HUES48 (cell line): ENCODE measurements at regions not wholly inside any gene's neighbourhood (a gene's known extent, or its start where the extent isn't known, plus 50 kb on each side); places are given as distances from the start of the nearest gene placed in this dataset.

Experiments
- H3K27ac ChIP-seq: one replicate; pipeline ENCODE4 v1.7.0; 2013; ENCODE audit warnings: low read depth, low read length, inconsistent platforms
- H3K27me3 ChIP-seq: 2 replicates; pipeline ENCODE4 v1.6.1; 2013; ENCODE audit warnings: mild to moderate bottlenecking, low read length; ENCODE audit not compliant: control insufficient read depth, insufficient read depth
- H3K36me3 ChIP-seq: 2 replicates; pipeline ENCODE4 v1.6.1; 2013; ENCODE audit warnings: low read length; ENCODE audit not compliant: control insufficient read depth, insufficient read depth
- H3K4me1 ChIP-seq: 2 replicates; pipeline ENCODE4 v1.6.1; 2013; ENCODE audit warnings: mild to moderate bottlenecking, low read length; ENCODE audit not compliant: control insufficient read depth, insufficient read depth
- H3K4me3 ChIP-seq: 2 replicates; pipeline ENCODE4 v1.5.1; 2013; ENCODE audit warnings: mild to moderate bottlenecking, low read depth, low read length
- H3K9ac ChIP-seq: 2 replicates; pipeline ENCODE4 v1.6.1; 2013; ENCODE audit warnings: mild to moderate bottlenecking, low read depth, low read length, moderate library complexity
- H3K9me3 ChIP-seq: 2 replicates; pipeline ENCODE4 v1.6.1; 2013; ENCODE audit warnings: low read length; ENCODE audit not compliant: control insufficient read depth, insufficient read depth

- Histone ChIP-seq H3K27me3 (no peaks in the 10 kb centered on the region), H3K4me3 (no peak overlapping the region), H3K9ac (no peak overlapping the region), H3K36me3 (no peaks in the 10 kb centered on the region), H3K9me3 (no peaks in the 10 kb centered on the region), H3K27ac (no peak overlapping the region), H3K4me1 (no peaks in the 10 kb centered on the region)
Measured at GRCh38 chr4:148764720-148765119, 322.5 kb upstream of the NR3C2 start.

DNA sequence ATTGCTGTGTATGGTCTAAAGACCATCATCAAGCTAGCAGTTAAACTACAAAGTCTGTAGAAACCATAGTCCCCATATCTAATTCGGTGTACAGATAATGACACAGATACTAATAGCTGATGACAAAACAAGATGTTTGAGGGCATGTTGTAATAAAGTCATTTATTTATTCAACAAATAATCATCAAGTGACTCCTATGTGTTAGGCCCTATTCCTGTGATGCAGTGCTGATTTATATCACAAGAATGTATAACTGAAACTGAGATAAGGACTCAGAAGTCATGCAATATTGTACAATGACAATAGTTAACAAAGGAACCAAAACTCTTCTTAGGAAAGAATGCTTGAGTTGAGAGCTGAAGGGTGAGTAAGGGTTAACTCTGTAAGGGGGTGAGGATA, 315.0 kb upstream of the NR3C2 start:
- Histone ChIP-seq H3K9ac (no peak overlapping the region), H3K27ac (no peak overlapping the region), H3K9me3 (no peaks in the 10 kb centered on the region), H3K36me3 (no peaks in the 10 kb centered on the region), H3K4me1 (no peaks in the 10 kb centered on the region), H3K4me3 (no peak overlapping the region), H3K27me3 (no peaks in the 10 kb centered on the region)

DNA sequence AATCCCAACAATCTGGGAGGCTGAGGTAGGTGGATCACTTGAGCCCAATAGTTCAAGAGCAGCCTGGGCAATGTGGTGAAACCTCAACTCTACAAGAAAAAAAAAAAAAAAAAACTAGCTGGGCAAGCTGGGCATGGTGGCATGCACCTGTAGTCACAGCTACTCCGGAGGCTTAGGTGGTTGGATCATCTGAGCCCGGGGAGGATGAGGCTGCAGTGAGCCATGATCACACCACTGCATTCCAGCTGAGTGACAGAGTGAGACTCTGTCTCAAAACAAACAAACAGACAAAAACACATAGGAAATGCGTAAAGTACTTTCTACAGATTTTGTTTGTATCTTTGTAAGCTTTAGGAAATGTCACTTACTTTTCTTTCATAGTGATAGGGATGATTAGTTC, 307.2 kb upstream of the NR3C2 start:
- H3K9me3 ChIP-seq: no peaks in the 10 kb centered on the region
- H3K4me3 ChIP-seq: no peak overlapping the region
- H3K27me3 ChIP-seq: no peaks in the 10 kb centered on the region
- H3K36me3 ChIP-seq: no peaks in the 10 kb centered on the region
- H3K4me1 ChIP-seq: no peaks in the 10 kb centered on the region
- H3K27ac ChIP-seq: no peak overlapping the region
- H3K9ac ChIP-seq: no peak overlapping the region

- no peak overlapping the region for H3K4me3 ChIP-seq
- H3K36me3 ChIP-seq: no peaks in the 10 kb centered on the region
- H3K27me3 ChIP-seq: no peaks in the 10 kb centered on the region
- H3K4me1 ChIP-seq: no peaks in the 10 kb centered on the region
- H3K9me3 ChIP-seq: no peaks in the 10 kb centered on the region
- no peak overlapping the region for H3K27ac ChIP-seq
- H3K9ac ChIP-seq: no peak overlapping the region
Measured at GRCh38 chr4:148747721-148748268, 305.6 kb upstream of the NR3C2 start.

GRCh38 chr4:148740701-148741100, 298.5 kb upstream of the NR3C2 start:
- Histone ChIP-seq H3K9ac (no peak overlapping the region), H3K4me1 (no peaks in the 10 kb centered on the region), H3K4me3 (no peak overlapping the region), H3K36me3 (no peaks in the 10 kb centered on the region), H3K27ac (no peak overlapping the region), H3K9me3 (no peaks in the 10 kb centered on the region), H3K27me3 (no peaks in the 10 kb centered on the region)

GRCh38 chr4:148737061-148737770, 295.0 kb upstream of the NR3C2 start:
- Histone ChIP-seq H3K9ac (no peak overlapping the region), H3K27me3 (no peaks in the 10 kb centered on the region), H3K4me3 (no peak overlapping the region), H3K4me1 (no peaks in the 10 kb centered on the region), H3K9me3 (no peaks in the 10 kb centered on the region), H3K27ac (no peak overlapping the region), H3K36me3 (no peaks in the 10 kb centered on the region)

GRCh38 chr4:148735432-148736155, 293.4 kb upstream of the NR3C2 start:
- Histone ChIP-seq H3K36me3 (no peaks in the 10 kb centered on the region), H3K9me3 (no peaks in the 10 kb centered on the region), H3K27me3 (no peaks in the 10 kb centered on the region), H3K9ac (no peak overlapping the region), H3K4me3 (no peak overlapping the region), H3K27ac (no peak overlapping the region), H3K4me1 (no peaks in the 10 kb centered on the region)

DNA sequence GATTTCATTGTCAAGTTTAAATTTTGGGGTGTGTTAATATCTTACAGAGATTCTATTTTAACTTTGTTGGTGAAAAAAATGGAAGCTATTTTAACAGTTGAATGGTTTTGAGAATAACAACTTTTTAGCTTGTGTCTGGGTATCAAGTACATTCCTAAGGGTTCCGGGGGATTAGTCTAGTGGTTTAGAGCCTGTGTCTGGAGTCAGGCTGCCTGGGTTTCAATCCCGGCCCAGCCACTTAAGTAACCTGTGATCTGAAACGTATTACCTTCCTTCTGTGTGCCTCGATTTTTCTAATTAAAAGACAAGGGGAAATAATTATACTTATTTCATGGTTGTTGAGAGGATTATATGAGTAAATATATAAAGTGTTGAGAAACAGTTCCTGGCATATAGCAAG, 288.6 kb upstream of the NR3C2 start:
- H3K27me3 ChIP-seq: no peaks in the 10 kb centered on the region
- no peaks in the 10 kb centered on the region for H3K9me3 ChIP-seq
- no peak overlapping the region for H3K27ac ChIP-seq
- H3K4me1 ChIP-seq: no peaks in the 10 kb centered on the region
- H3K4me3 ChIP-seq: no peak overlapping the region
- no peaks in the 10 kb centered on the region for H3K36me3 ChIP-seq
- no peak overlapping the region for H3K9ac ChIP-seq

DNA sequence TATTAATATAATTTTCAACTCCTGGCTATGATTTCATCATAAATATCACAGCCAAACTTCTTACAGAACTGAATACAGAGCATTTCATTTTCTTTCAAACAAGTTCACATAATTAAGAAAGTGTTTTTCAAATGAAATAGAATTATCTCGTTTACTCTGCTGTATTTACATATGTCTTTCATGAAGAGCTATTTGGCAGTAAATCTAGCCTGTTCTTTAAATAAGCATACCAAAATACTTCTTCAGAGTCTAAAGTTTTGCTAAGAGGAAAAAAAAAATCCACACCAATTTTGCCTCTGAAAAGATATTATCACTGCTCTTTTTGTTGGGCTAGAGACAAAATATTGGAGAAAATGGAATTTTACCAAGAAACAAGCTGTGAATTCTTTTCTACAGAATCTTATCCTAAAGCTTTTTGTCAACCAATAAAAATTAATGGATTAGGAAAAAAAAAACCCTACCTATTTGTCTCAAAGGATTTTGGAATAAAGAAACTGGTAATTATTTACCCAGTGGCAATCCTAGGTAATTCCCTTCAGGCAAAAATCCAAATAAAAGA, 287.9 kb upstream of the NR3C2 start:
- Histone ChIP-seq H3K9ac (no peak overlapping the region), H3K4me3 (no peak overlapping the region), H3K9me3 (no peaks in the 10 kb centered on the region), H3K27me3 (no peaks in the 10 kb centered on the region), H3K4me1 (no peaks in the 10 kb centered on the region), H3K27ac (no peak overlapping the region), H3K36me3 (no peaks in the 10 kb centered on the region)

DNA sequence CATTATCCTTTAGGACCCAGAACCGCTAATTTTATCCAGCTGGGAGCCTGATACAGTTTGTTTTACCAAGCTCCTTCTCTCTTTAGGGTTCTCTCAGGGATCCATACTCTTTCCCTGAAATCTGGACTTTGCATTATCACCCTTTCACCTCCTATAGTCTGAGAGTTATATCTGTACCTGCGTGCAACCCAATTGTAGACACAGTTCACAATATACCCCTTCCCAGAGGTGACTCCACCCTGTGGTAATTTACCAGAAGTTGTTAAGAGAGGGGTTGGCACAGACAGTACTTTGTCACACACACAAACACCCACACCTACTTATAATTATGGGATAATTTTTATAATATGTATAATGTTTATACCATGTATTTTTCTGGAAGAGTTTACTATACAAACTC, 275.8 kb upstream of the NR3C2 start:
- Histone ChIP-seq H3K4me3 (no peak overlapping the region), H3K36me3 (no peaks in the 10 kb centered on the region), H3K27ac (no peak overlapping the region), H3K4me1 (no peaks in the 10 kb centered on the region), H3K27me3 (no peaks in the 10 kb centered on the region), H3K9ac (no peak overlapping the region), H3K9me3 (no peaks in the 10 kb centered on the region)

- Histone ChIP-seq H3K4me1 (no peaks in the 10 kb centered on the region), H3K27ac (no peak overlapping the region), H3K9ac (no peak overlapping the region), H3K9me3 (no peaks in the 10 kb centered on the region), H3K36me3 (no peaks in the 10 kb centered on the region), H3K27me3 (no peaks in the 10 kb centered on the region), H3K4me3 (no peak overlapping the region)
Measured at GRCh38 chr4:148716431-148717052, 274.3 kb upstream of the NR3C2 start.
